ENCODE measurements at regions not wholly inside any gene's neighbourhood (a gene's known extent, or its start where the extent isn't known, plus 50 kb on each side); places are given as distances from the start of the nearest gene placed in this dataset.
"Not testable (repeated sequence)": the region's sequence is repeated elsewhere in the genome, so short reads cannot be mapped to it uniquely, and the experiment has no call there.

GRCh38 chr17:14547556-14547955 is 246.7 kb downstream of the HS3ST3B1 start:
- H3K9me3 ChIP-seq (ENCODE audit: low read depth), result no peaks in the 10 kb centered on the region
- DNase-seq (ENCODE audit: low read depth in 1 of 2, low spot score in 1 of 2), result no peak
- H3K27me3 ChIP-seq, result no peaks in the 10 kb centered on the region
- TF ChIP-seq CTCF (IDR thresholded peaks at IDR 0.05; ENCODE audit: low read depth, low read length), result no peak
- no peaks in the 10 kb centered on the region for H3K4me1 ChIP-seq (ENCODE audit: low read depth)
- H3K4me3 ChIP-seq, result no peak overlapping the region
- no peak overlapping the region for H3K27ac ChIP-seq
- H3K36me3 ChIP-seq, result no peaks in the 10 kb centered on the region

GRCh38 chr17:14547016-14547415 is 246.1 kb downstream of the HS3ST3B1 start:
- H3K27ac ChIP-seq, result no peak overlapping the region
- no peak overlapping the region for H3K4me3 ChIP-seq
- no peaks in the 10 kb centered on the region for H3K27me3 ChIP-seq
- H3K36me3 ChIP-seq, result no peaks in the 10 kb centered on the region
- H3K9me3 ChIP-seq (ENCODE audit: low read depth), result no peaks in the 10 kb centered on the region
- DNase-seq (ENCODE audit: low read depth in 1 of 2, low spot score in 1 of 2), result no peak
- TF ChIP-seq CTCF (IDR thresholded peaks at IDR 0.05; ENCODE audit: low read depth, low read length), result no peak
- no peaks in the 10 kb centered on the region for H3K4me1 ChIP-seq (ENCODE audit: low read depth)

- no peaks in the 10 kb centered on the region for H3K36me3 ChIP-seq
- no peak for DNase-seq (ENCODE audit: low read depth in 1 of 2, low spot score in 1 of 2)
- H3K27me3 ChIP-seq, result no peaks in the 10 kb centered on the region
- H3K4me1 ChIP-seq (ENCODE audit: low read depth), result no peaks in the 10 kb centered on the region
- no peak overlapping the region for H3K4me3 ChIP-seq
- no peak for TF ChIP-seq CTCF (IDR thresholded peaks at IDR 0.05; ENCODE audit: low read depth, low read length)
- H3K27ac ChIP-seq, result no peak overlapping the region
- H3K9me3 ChIP-seq (ENCODE audit: low read depth), result no peaks in the 10 kb centered on the region
Observed at GRCh38 chr17:14545156-14545906, 244.4 kb downstream of the HS3ST3B1 start.

GRCh38 chr17:14541714-14542113 is 240.8 kb downstream of the HS3ST3B1 start:
- no peak overlapping the region for H3K4me3 ChIP-seq
- no peaks in the 10 kb centered on the region for H3K4me1 ChIP-seq (ENCODE audit: low read depth)
- no peaks in the 10 kb centered on the region for H3K9me3 ChIP-seq (ENCODE audit: low read depth)
- DNase-seq (ENCODE audit: low read depth in 1 of 2, low spot score in 1 of 2), result no peak
- no peak overlapping the region for H3K27ac ChIP-seq
- no peaks in the 10 kb centered on the region for H3K27me3 ChIP-seq
- H3K36me3 ChIP-seq, result no peaks in the 10 kb centered on the region
- no peak for TF ChIP-seq CTCF (IDR thresholded peaks at IDR 0.05; ENCODE audit: low read depth, low read length)

- no peaks in the 10 kb centered on the region for H3K27me3 ChIP-seq
- TF ChIP-seq CTCF (IDR thresholded peaks at IDR 0.05; ENCODE audit: low read depth, low read length), result no peak
- H3K27ac ChIP-seq, result no peak overlapping the region
- no peaks in the 10 kb centered on the region for H3K9me3 ChIP-seq (ENCODE audit: low read depth)
- no peaks in the 10 kb centered on the region for H3K4me1 ChIP-seq (ENCODE audit: low read depth)
- no peaks in the 10 kb centered on the region for H3K36me3 ChIP-seq
- DNase-seq (ENCODE audit: low read depth in 1 of 2, low spot score in 1 of 2), result no peak
- no peak overlapping the region for H3K4me3 ChIP-seq
Observed at GRCh38 chr17:14539801-14540200, 238.9 kb downstream of the HS3ST3B1 start.

- not testable (repeated sequence) for H3K9me3 ChIP-seq (ENCODE audit: low read depth); H3K27me3 ChIP-seq; H3K4me1 ChIP-seq (ENCODE audit: low read depth); H3K36me3 ChIP-seq; H3K4me3 ChIP-seq; DNase-seq (ENCODE audit: low read depth in 1 of 2, low spot score in 1 of 2); H3K27ac ChIP-seq
Observed at GRCh38 chr17:14532242-14532641, 231.4 kb downstream of the HS3ST3B1 start.

Data from cardiac muscle cell (in vitro differentiated cells and primary cell).